GM18517 (cell line): ENCODE measurements at regions not wholly inside any gene's neighbourhood (a gene's known extent, or its start where the extent isn't known, plus 50 kb on each side); places are given as distances from the start of the nearest gene placed in this dataset.

Experiments
- ATAC-seq: cut with Tn5 transposase; IDR thresholded peaks from one replicate; pipeline ENCODE4 v1.9.1; 2021; ENCODE audit warnings: mild to moderate bottlenecking, moderate library complexity; ENCODE audit not compliant: unreplicated experiment

DNA sequence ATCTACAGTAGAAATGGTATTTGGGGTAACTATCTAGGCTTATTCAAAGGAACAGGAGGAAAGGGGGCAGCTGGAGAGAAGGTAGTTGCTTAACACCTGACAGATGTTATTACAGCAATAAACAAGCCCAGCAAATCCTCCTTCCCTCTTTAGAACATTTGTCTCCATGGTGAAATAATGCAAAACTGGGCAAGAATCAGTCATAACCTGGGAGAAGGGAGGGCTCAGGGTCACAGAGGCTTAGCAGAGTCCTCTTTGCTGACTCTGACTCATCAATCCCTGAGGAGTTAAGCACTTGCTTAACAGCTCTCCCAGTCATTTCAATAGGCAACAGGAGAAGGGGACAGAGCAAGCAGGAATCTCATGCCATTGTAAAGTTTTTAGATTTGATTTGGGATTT, 230.3 kb downstream of the IBTK start:
- no peak for ATAC-seq

DNA sequence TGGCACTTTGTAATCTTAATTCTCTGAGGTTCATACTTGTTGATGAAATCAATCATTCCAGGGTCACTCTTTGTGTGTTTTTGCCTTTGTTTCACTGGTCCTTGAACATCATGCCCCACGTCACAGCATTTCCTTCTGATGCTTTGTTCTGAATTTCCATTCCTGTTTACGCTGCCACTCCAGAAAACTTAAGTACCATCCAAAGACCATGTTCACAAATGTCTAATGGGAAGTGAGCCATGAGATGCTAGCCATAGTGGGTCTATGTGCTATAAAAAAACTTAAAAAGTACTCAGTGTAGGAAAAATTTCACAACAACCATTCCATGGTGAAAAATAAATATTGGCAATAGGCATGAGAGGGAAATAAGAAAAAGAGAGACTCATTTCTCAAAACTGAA, 232.0 kb downstream of the IBTK start:
- ATAC-seq = no peak

DNA sequence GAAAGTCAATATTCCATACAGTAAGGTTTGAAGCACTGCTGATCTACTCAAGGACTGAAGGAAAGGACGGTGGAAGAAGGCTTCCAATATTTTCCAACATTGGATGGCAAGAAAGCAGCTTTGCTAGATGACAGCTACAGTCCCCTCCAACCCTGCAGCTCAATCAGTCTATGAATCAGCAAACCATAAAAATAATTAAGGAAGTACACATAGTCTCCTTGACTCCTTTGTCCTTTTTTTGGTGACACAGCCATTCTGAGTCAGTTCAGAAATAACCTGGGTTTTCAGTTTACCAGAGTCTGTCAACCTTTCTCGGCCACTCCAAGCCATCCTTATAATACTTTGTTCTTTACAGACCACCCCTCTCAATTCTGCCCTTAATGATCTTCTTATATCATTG, 232.5 kb downstream of the IBTK start:
- ATAC-seq = no peak

DNA sequence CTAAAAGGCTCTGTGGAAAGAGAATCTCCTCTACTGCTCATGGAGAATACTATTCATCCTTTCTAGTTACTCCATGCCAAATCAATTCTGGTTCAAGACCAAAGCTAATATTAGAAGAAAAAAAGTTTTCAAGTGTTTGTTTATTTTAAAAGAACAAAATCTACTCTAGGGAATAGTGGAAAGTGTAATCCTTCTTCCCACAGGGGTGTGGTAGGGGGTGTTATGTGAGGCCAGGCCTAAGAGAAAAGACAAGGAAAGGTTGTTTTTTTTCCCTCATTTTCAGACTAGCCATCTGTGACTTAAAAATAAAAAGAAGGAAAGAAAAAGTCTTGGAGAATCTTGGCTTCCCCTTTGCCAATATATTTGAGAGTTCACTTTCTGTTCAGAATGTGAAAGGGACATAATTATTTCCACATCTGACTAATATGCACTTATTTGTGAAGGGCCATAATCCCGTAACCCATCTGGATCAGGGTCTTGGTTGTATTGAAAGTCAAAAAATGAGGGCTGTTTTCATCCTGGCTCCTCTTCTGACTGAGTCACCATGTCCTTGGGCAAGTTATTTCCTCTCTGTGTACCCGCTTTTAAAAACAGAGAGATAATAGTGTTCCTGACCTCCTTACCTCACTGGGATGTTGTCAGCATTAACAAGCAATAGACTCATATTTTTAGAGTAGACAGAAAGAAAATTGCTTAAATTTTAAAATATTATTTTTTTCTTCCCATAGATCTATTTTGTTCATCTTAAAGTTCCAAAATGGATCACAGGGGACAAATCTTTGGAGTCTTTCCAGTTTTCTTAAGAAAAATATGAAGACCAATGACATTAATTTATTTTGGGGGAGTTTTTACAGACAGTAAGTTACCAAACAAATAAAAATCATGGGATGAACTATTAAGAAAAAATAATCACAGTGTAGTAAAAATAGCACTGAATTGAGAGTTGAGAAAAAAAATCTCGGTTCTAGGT, 233.7 kb downstream of the IBTK start:
- no peak for ATAC-seq

DNA sequence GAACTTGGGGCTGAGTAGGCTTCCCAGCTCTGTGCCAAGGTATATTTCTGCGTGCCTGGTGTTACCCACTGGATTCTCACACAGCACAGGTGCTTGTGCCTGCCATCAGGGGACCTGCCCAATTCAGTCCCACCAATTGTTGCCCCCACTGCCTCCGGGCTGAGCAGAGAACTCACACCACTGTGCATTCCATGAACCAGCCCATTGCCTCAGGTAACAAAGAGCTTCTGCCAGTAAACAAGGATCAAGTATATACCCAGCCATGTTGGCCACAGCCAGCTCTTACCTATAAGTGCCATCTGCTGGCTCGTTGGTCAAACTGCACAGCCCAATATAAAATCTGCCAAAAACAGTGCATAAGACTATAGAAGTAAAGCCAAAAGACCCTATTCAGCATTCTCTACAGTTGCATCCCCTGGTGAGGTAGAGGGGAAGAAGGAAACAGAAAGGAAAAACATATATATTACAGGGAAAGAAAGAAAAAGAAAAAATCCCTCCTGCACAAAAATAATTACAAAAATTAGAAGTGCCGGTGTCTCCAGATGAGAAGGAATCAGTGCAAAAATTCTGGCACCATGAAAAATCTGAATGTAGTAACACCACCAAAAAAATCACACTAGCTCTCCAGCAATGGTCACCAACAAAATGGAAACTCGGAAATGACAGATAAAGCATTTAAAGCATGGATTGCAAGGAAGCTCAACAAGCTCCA, 241.4 kb downstream of the IBTK start:
- ATAC-seq = peak; percentile 92

DNA sequence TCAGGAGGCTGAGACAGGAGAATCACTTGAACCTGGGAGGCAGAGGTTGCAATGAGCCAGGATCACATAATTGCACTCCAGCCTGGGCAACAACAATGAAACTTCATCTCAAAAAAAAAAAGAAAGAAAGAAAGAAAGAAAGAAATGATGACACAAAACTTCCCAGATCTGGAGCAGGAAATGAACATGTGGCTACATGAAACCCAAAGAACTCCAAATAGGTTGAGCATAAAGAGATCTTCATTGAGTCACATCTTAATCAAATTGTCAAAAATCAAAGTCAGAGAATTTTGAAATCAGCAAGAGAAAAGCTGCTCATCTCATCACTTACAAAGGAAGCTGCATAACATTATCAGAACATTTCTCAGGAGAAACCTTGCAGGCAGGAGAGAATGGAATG, 247.0 kb downstream of the IBTK start:
- ATAC-seq = no peak

DNA sequence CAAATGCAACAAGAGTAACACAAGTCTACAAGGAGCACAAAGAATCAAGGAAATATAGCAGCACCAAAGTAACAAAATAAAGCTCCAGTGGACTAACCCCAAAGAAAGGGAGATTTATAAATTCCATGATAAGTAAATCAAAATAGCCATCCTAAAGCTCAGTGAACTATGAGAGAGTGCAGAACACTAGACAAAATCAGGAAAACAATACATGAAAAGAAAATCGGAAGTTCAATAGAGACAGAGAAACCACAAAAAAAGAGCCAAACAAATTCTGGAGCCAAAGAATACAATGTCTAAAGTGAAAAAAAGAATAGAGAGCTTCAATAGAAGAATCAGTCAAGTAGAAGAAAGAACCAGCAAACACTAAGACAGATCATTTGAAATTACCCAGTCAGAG, 247.3 kb upstream of the TENT5A start:
- no peak for ATAC-seq

DNA sequence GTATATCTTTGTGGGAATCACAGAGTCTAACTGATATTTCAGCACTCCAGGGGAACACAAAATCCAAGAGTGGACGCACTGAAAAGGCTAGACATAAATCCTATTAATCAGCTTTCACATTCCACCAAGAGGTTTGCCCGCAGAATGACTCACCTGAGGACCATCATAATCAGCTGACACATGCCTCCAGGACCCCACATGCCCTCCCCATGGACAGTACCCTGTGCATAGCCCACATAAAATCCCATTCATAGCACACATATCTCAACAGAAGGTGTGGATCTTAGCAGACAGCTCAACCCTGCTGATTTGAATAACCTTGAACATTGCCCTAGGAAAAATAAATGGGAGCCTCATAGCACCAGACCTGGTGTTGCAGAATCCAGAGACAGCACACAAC, 246.8 kb upstream of the TENT5A start:
- no peak for ATAC-seq

DNA sequence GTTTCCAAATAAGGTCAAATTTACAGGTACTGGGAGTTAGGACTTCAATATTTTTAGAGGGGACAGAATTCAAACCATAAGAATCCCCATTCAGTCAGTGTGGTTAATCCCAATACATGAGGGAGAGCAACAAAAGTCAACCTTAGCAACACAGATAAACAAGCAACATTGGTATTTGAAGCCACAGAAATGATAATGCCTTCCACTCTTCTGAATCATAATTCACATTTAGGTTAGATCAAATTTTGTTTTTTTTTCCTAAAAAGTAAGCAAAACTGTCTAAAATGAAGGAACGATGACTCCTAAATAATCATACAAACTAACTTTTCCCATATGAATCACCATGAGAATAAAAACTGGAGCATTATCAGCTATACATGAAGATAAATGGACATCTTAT, 246.0 kb upstream of the TENT5A start:
- no peak for ATAC-seq

DNA sequence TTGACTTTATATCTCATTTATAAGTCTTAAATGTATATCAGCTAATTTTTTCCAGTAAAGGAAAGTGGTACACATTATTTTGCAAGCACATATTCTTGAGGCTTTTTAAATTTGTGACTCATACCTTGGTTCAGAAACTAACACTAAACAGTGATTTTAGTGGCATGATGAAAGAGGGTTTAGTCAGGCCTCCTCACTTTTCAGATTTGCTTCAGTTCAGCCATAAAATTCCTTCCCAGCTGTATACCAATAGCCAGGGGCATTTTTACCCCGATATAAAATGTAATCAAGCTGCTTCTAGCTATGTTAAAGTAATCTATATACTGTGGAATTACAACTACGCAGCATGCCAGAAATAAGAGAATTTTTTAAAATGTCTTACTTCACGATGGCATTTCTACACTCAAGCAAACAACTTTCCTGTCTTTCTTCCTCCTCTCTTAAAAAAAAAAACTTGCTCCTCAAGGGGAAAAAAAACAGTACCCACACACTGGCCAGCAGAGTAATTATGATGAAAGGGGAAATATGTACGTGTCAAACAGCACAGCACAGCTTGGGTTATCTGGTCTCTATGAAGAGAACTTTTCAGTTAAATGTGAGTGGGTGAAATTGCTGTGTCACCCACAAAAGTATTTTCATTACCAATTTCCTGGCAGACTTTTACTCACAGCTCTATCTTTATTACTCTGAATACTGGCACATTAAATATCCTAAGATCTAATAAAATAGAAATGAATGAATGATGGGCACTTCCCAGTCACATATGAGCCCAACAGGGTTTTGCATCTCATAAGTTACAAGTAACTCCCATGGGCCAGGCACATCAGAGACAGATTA, 244.8 kb upstream of the TENT5A start:
- peak; percentile 89 for ATAC-seq

DNA sequence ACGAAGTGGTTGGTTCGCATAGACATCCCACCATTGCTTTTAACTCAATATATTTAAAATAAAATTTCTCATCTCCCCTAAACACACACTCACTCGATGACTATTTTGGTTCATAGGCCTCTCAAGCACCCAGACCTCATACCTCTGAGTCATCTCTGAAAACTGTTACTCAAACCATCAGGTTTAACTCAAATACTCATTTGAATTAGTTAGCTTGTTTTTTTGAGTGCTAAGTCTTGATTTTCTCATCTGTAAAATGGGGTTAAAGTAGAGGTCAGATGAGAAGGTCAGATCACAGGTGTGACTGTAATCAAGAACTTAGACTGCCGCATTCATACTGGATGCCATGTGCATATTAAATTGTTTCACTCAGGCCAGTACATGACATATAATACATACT, 243.9 kb upstream of the TENT5A start:
- peak; percentile 41 for ATAC-seq

DNA sequence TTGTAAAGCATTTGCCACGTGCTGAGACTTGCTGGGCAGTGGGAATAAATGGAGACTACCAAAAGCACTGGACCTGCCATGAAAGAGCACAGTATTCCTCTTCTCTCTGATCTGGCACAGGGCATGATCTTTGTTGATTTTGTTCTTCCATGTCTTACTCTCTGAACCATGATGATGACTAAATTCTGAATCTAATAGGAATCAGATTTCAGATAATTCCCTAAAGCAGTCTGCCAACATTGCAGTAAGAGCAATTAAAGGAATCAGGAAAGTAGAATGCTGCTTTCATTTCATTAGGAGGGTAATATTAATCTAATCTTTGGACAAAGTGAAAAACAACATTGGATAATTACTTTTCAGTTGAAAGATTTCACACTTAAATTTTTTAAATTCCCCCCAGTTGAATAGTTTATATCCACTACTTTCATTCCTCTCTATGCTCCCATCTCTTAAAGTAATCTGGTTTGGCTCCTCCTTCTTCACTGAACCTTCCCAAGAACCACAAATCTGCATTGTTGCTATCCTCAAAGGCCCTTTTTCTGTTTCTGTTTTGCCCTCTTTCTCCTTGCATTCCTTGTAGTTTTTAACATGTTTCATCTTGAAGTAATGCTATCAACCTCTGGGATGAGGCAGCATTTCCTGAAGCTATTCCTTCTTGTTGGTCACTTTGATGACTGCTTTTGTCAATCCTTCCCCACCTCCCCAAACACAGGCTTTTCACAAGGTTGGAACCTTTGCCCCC, 243.2 kb upstream of the TENT5A start:
- no peak for ATAC-seq

DNA sequence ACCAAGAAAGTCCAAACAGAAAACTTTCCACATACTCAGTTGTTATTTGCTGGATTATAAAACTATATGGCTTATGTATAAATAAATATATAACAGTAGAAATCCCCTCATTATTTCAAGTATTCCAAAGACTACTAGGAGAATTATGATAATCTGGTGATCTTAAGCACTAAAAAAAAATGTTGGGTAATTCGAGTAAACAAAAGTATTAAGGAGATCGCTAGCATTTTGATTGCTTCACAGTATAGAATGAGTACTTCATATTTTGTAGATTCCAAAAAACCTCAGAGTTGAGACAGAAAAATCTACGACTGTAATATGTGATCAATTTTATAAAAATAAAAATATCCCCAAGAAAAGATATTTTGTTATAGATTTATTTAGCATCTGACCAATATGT, 236.4 kb upstream of the TENT5A start:
- ATAC-seq = no peak

DNA sequence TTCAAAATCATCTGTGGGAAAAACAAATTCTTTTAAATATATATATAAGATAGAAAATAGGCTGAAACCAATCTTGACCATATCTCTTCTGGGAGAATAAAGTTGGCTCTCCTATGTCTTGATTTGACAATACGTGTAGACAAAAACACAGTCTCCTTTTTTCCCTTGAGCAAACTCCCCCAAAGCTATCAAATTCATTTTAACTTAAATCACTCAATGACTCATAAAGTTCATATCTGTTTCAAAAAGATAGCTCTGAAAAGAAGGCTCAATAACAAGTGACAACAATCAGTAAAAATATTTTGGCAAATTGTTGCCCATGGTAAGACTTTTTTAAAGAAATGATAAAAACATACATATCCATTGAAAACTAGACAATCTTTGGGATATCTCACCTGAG, 236.0 kb upstream of the TENT5A start:
- ATAC-seq = no peak

DNA sequence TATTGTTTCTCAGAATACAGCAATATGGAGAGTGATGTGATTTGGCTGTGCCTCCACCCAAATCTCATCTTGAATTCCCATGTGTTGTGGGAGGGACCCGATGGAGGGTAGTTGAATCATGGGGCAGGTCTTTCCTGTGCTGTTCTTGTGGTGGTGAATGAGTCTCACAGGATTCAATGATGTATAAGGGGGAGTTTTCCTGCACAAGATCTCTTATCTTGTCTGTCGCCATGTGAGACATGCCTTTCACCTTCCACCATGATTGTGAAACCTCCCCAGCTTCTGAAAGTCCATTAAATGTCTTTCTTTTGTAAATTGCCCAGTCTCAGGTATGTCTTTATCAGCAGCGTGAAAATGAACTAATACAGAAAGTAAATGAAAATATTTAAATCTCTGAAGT, 234.8 kb upstream of the TENT5A start:
- ATAC-seq = no peak

DNA sequence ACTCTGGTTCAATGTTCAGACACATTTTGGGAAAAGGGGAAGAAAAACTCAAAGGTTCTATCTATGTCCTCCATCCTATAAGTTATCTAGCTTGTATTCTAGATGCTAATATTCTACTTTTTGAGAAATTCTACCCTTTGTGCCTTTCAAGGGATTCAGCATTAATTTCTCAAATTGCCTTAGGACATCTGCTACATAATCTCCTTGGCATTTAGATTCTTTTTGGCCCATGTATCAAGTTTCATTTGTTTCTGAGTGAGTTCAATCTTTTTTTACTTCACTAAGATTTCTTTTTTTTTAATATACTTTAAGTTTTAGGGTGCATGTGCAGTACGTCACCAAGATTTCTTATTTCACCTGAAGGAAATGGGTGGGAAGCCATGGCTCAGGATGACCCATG, 232.7 kb upstream of the TENT5A start:
- no peak for ATAC-seq

DNA sequence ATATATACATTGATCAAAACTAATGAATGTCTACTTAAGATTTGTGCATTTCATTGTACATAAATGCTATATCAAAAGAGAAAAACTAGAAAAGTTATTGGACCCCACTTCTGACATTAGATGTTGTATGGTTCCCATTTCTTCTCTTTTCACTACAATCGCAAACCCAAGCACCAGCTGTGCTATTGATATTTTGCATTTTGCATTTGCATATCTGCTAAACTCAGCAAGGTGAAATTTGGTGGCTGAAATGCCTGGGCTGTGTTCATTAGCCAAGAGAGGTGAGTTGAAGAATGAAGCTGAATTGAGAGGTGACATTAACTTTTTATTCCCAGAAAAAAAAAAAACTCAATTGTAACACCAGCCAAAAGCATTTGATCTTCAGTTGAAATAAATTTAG, 232.1 kb upstream of the TENT5A start:
- ATAC-seq = no peak

DNA sequence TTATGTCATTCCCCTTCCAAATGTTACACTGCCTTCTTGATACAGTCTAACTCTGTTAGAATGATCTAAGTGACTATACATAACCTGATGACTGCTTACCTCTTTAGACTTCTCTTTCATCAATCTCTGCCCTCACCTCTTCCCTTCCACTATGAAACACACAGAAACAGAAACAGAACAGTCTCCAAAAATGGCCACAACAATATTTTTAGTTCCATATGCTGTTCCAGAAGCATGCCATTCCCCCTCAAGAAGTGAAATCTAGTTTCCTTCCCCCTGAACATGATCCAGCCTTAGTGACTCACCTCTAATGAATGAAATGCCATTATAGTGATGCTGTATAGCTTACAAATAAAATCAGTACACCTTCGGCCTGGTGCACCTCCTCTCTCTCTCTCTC, 229.3 kb upstream of the TENT5A start:
- no peak for ATAC-seq

DNA sequence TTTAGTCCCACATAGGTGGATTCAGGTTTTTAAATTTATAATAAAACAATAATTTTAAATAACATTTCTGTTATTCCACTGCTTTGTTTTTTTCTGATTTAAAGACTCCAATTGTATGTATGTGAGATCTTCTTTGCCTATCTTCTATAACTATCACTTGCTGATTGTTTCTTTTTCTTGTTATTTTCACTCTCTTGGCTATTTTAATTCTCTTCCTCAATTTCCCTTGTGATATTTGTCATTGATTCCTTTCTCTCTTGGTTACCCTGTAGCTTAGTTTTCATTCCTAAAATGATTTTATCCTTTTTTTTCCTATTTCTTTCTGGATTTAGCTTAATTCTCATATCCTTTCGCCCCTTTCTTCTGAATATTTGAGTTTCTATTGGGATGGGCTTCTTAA, 227.3 kb upstream of the TENT5A start:
- no peak for ATAC-seq

DNA sequence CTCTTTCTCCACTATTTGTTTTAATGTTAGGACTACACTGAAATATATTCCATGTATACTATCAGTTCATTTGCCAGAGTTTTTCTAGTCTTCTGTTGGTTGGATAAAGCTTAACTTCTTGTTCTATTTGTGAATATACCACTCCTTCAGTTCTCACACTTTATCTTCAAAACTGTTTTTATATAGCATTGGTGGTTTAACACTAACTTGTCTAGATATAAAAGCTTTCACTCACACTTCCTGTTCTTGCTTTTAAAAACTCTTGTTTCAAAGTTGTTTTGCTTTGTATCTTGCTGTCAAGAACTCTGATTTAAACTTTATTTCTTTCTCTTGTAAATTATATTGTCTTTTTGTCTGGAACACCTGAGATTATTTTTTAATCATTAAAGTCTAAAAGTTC, 226.8 kb upstream of the TENT5A start:
- ATAC-seq = no peak

DNA sequence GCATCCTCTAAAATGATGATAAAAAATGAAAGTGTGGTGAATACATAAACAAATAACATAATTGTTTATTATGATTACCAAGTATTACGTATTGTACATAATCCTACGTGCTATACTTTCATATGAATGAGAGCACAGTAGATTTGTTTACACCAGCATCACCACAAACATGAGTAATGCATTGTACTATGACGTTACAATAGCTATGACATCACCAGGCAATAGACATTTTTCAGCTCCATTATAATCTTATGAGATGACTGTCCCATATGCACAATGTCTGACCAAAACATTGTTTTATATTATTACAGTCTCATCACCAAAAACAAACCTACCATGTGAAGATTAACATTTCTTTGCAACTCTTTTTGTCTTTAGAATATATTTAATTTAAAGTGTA, 225.7 kb upstream of the TENT5A start:
- no peak for ATAC-seq
